B cell (primary cell): ENCODE measurements at regions not wholly inside any gene's neighbourhood (a gene's known extent, or its start where the extent isn't known, plus 50 kb on each side); places are given as distances from the start of the nearest gene placed in this dataset.

ENCODE experiments used
- ATAC-seq: fragments of 200-7000 bp; cut with Tn5 transposase; one replicate; pipeline ENCODE4 v1.10.0; 2021; ENCODE audit warnings: low read depth, mild to moderate bottlenecking, moderate number of reproducible peaks, moderate library complexity
- CTCF ChIA-PET: fragments of 350-600 bp; sonication (Branson Sonifier 250); formaldehyde crosslinking; loops from one replicate; lab custom pipeline; 2021; ENCODE audit warnings: antibody characterized with exemption, inconsistent platforms; lab: Charles Lee
- POLR2A ChIA-PET: fragments of 350-600 bp; sonication (Branson Sonifier 250); formaldehyde crosslinking; loops from one replicate; lab custom pipeline; 2021; ENCODE audit warnings: antibody characterized with exemption; lab: Charles Lee
- DNase-seq: peaks from one replicate; pipeline ENCODE4 v3.0.0; 2013
- H2AFZ ChIP-seq: 2 replicates; pipeline ENCODE4 v1.6.1; 2012; ENCODE audit warnings: mild to moderate bottlenecking, low read depth, low read length; ENCODE audit not compliant: insufficient read depth, poor library complexity, severe bottlenecking
- H3K27ac ChIP-seq, 2 donors: 1 replicate in 1 of 2; 2 replicates in 1 of 2; pipeline ENCODE4 v1.5.1; 2012 to 2013; ENCODE audit warnings: low read length in 2 of 2, mild to moderate bottlenecking in 2 of 2, moderate library complexity in 1 of 2
- H3K27me3 ChIP-seq, 4 experiments: fragments of 200-600 bp in 1 of 4; sonication (generic) in 1 of 4; replicated peaks in 1 of 4; 1 replicate in 2 of 4; 2 replicates in 2 of 4; pipeline versions ENCODE4 v1.6.1 to v1.7.0; 2013 to 2016; ENCODE audit warnings: low read length in 3 of 4, mild to moderate bottlenecking in 2 of 4, mixed read lengths in 1 of 4, moderate library complexity in 1 of 4; ENCODE audit not compliant: insufficient read depth in 4 of 4, control insufficient read depth in 3 of 4; ENCODE audit errors: control extremely low read depth in 1 of 4
- H3K36me3 ChIP-seq, 2 experiments: replicated peaks in 1 of 2; 1 replicate in 1 of 2; 2 replicates in 1 of 2; pipeline versions ENCODE4 v1.6.1 to v1.7.1; 2013; ENCODE audit warnings: low read length in 1 of 2; ENCODE audit not compliant: insufficient read depth in 2 of 2, control insufficient read depth in 1 of 2; ENCODE audit errors: control extremely low read depth in 1 of 2, extremely low read depth in 1 of 2
- H3K4me1 ChIP-seq, 2 donors: fragments of 200-600 bp in 1 of 2; sonication (generic) in 1 of 2; 1 replicate in 1 of 2; 2 replicates in 1 of 2; pipeline versions ENCODE4 v1.5.1 to v1.6.1; 2013 to 2017; ENCODE audit warnings: low read length in 2 of 2; ENCODE audit not compliant: control insufficient read depth in 2 of 2, insufficient read depth in 2 of 2
- H3K4me2 ChIP-seq: replicated peaks from 2 replicates; pipeline ENCODE3; 2012; ENCODE audit warnings: mild to moderate bottlenecking, low read depth, low read length; ENCODE audit not compliant: poor library complexity, severe bottlenecking
- H3K4me3 ChIP-seq, 5 experiments: fragments of 200-600 bp in 1 of 5; sonication (generic) in 1 of 5; 1 replicate in 3 of 5; 2 replicates in 2 of 5; pipeline versions ENCODE4 v1.5.1 to v1.7.0; 2011 to 2016; ENCODE audit warnings: low read length in 4 of 5, mild to moderate bottlenecking in 4 of 5, low read depth in 2 of 5, control low read depth in 1 of 5, moderate library complexity in 1 of 5; ENCODE audit not compliant: insufficient read depth in 1 of 5; ENCODE audit errors: control extremely low read depth in 1 of 5, extremely low read depth in 1 of 5
- H3K79me2 ChIP-seq: fragments of 200-600 bp; sonication (generic); one replicate; pipeline ENCODE4 v1.6.0; 2016; ENCODE audit warnings: low read length; ENCODE audit not compliant: control insufficient read depth, insufficient read depth
- H3K9ac ChIP-seq: fragments of 200-600 bp; sonication (generic); 2 replicates; pipeline ENCODE4 v1.6.1; 2017; ENCODE audit warnings: mild to moderate bottlenecking, low read length, moderate library complexity
- H3K9me3 ChIP-seq, 3 donors: one replicate each; pipeline versions ENCODE4 v1.6.1 to v1.7.1; 2013; ENCODE audit warnings: low read length in 2 of 3; ENCODE audit not compliant: control insufficient read depth in 2 of 3, insufficient read depth in 1 of 3; ENCODE audit errors: control extremely low read depth in 1 of 3
- H4K20me1 ChIP-seq: 2 replicates; pipeline ENCODE4 v1.6.0; 2012; ENCODE audit warnings: mild to moderate bottlenecking, low read length; ENCODE audit not compliant: insufficient read depth, control insufficient read depth, poor library complexity, severe bottlenecking
- H3K27ac Mint-ChIP-seq: one replicate; pipeline ENCODE4 v1.8.0; 2021; ENCODE audit warnings: mixed read lengths
- H3K27me3 Mint-ChIP-seq: one replicate; pipeline ENCODE4 v1.8.0; 2021; ENCODE audit warnings: mixed read lengths
- H3K4me1 Mint-ChIP-seq: one replicate; pipeline ENCODE4 v1.8.0; 2021; ENCODE audit warnings: mixed read lengths
- H3K4me3 Mint-ChIP-seq: one replicate; pipeline ENCODE4 v1.8.0; 2021; ENCODE audit warnings: mixed read lengths
- H3K9me3 Mint-ChIP-seq: one replicate; pipeline ENCODE4 v1.8.0; 2022; ENCODE audit warnings: mixed read lengths; ENCODE audit not compliant: insufficient read depth
- EZH2 ChIP-seq: IDR thresholded peaks from 2 replicates; pipeline ENCODE4 v1.6.1; 2012; ENCODE audit warnings: borderline replicate concordance, low read depth, mild to moderate bottlenecking, moderate library complexity, low read length; ENCODE audit not compliant: insufficient read depth, poor library complexity, severe bottlenecking
- WGBS: methylation state at CpG from one replicate; pipeline ENCODE4 v1.1.5; 2013; ENCODE audit warnings: missing lambda C conversion rate; ENCODE audit not compliant: insufficient coverage; 5-methylcytosine and 5-hydroxymethylcytosine counted together
- intact Hi-C: fragments of 100-400 bp; cut with micrococcal nuclease; formaldehyde crosslinking; loops from one replicate; pipeline ENCODE4 v1.10.0; 2022
- TF ChIP-seq, protein P1 (sequence below): fragments of 200-600 bp; IDR thresholded peaks from one replicate; pipeline ENCODE4 v1.8.0; 2022; ENCODE audit warnings: antibody characterized with exemption, mild to moderate bottlenecking

DNA sequence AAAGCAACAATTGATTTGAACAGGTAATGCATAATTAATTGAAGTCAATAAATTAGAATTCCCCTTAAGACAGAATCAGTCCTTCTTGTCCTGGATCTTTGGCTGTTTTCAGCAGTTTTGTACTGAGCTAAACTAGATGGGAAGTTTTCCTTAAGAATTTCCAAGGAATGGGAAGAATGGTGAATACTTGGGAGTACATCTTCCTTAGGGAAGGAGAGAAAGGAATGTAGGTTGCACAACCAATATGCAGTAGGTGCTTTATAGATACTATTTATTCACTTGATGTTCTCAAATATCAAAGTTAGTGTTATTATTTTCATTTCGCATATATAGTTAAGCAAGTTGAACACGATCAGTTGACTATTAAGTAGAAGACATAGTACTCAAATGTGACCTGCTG, 183.5 kb upstream of the MAP1B start:
- TF ChIP-seq, protein P1, sequence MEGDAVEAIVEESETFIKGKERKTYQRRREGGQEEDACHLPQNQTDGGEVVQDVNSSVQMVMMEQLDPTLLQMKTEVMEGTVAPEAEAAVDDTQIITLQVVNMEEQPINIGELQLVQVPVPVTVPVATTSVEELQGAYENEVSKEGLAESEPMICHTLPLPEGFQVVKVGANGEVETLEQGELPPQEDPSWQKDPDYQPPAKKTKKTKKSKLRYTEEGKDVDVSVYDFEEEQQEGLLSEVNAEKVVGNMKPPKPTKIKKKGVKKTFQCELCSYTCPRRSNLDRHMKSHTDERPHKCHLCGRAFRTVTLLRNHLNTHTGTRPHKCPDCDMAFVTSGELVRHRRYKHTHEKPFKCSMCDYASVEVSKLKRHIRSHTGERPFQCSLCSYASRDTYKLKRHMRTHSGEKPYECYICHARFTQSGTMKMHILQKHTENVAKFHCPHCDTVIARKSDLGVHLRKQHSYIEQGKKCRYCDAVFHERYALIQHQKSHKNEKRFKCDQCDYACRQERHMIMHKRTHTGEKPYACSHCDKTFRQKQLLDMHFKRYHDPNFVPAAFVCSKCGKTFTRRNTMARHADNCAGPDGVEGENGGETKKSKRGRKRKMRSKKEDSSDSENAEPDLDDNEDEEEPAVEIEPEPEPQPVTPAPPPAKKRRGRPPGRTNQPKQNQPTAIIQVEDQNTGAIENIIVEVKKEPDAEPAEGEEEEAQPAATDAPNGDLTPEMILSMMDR: no peak
- TF ChIP-seq EZH2: no peak
- H3K36me3 ChIP-seq: no peaks in the 10 kb centered on the region
- Mint-ChIP-seq H3K27me3 (peaks cover 5% of the 10 kb centered on the region), H3K27ac (no peak overlapping the region), H3K4me1 (no peaks in the 10 kb centered on the region), H3K9me3 (no peaks in the 10 kb centered on the region), H3K4me3 (no peak overlapping the region)
- no peak overlapping the region for H3K4me2 ChIP-seq
- no CpG with 5 or more reads among the region's 2 CpGs for WGBS
- no peak overlapping the region for H3K27ac ChIP-seq
- H3K27me3 ChIP-seq: no peaks in the 10 kb centered on the region
- H2AFZ ChIP-seq: no peak overlapping the region
- ChIA-PET CTCF (no interaction called here), POLR2A (no interaction called here)
- ATAC-seq (no peak), DNase-seq (no peak)
- intact Hi-C loops: no loop called here
- no peak overlapping the region for H3K9ac ChIP-seq
- no peaks in the 10 kb centered on the region for H4K20me1 ChIP-seq
- H3K9me3 ChIP-seq: peaks cover 0 to 4% (median 0%) of the 10 kb centered on the region in 3 donors
- H3K4me1 ChIP-seq: no peaks in the 10 kb centered on the region
- no peak overlapping the region for H3K4me3 ChIP-seq
- no peaks in the 10 kb centered on the region for H3K79me2 ChIP-seq

DNA sequence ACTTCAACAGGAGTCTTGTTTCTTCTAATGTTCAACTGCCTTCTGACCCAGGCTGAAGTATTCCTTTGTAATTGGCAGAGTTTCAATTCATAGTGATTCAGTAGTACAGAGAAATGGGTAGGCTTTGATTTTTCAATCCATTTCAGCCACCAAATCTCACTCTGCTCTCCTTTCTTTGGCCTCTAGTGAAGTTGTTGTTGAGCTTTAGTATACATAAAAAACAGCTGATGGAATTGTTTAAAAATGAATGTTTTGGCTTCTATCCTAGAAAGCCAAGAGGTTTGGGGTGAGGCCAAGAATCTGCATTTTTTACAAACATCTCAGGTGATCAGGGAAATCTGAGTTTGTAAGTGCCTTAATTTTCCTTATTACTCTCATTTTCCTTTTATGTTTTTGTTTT, 182.9 kb upstream of the MAP1B start:
- H3K9me3 Mint-ChIP-seq: no peaks in the 10 kb centered on the region
- TF ChIP-seq, protein P1: no peak
- TF ChIP-seq EZH2: no peak
- H3K4me3 Mint-ChIP-seq: no peak overlapping the region
- Histone ChIP-seq H2AFZ (no peak overlapping the region), H4K20me1 (no peaks in the 10 kb centered on the region), H3K4me1 (no peaks in the 10 kb centered on the region), H3K36me3 (no peaks in the 10 kb centered on the region), H3K4me2 (no peak overlapping the region), H3K27me3 (no peaks in the 10 kb centered on the region), H3K79me2 (no peaks in the 10 kb centered on the region), H3K4me3 (no peak overlapping the region), H3K9ac (no peak overlapping the region), H3K9me3 (peaks cover 0 to 4% (median 0%) of the 10 kb centered on the region in 3 donors), H3K27ac (no peak overlapping the region)
- DNase-seq (no peak), ATAC-seq (no peak)
- CTCF ChIA-PET: no interaction called here
- H3K27ac Mint-ChIP-seq: no peak overlapping the region
- H3K4me1 Mint-ChIP-seq: no peaks in the 10 kb centered on the region
- intact Hi-C loops: no loop called here
- H3K27me3 Mint-ChIP-seq: peaks cover 5% of the 10 kb centered on the region
- POLR2A ChIA-PET: no interaction called here
